ENCODE measurements at regions not wholly inside any gene's neighbourhood (a gene's known extent, or its start where the extent isn't known, plus 50 kb on each side); places are given as distances from the start of the nearest gene placed in this dataset.

GRCh38 chr5:85293145-85293785 is 908.6 kb upstream of the EDIL3 start:
- Histone ChIP-seq H3K4me2 (ENCODE audit: insufficient read depth in 1 of 2, low read depth in 2 of 2, low read length in 2 of 2) (no peak overlapping the region), H2AFZ (ENCODE audit: low read length) (peak overlapping the region; percentile 49; the same call in 1 of the 2 replicates)
- CTCF ChIA-PET (ENCODE audit: partially characterized antibody), result no interaction called here

More at GRCh38 chr5:85293145-85293785, 908.6 kb upstream of the EDIL3 start:
- Histone ChIP-seq H4K20me1 (replicated peaks in 1 of 2; ENCODE audit: control insufficient read depth in 1 of 2, insufficient read depth in 2 of 2, low read length in 2 of 2) (no peaks in the 10 kb centered on the region), H3K23me2 (ENCODE audit: low read depth, low read length) (no peaks in the 10 kb centered on the region), H3K4ac (replicated peaks; ENCODE audit: insufficient read length, low read depth, low read length) (no peak overlapping the region), H4K5ac (ENCODE audit: insufficient read length, low read depth, low read length) (no peak overlapping the region), H3K9ac (replicated peaks in 1 of 4; ENCODE audit: extremely low read depth in 1 of 4, low read depth in 3 of 4, low read length in 3 of 4) (no peak overlapping the region), H3K23ac (ENCODE audit: insufficient read length) (no peak overlapping the region), H3K79me2 (ENCODE audit: control insufficient read depth in 1 of 2, insufficient read depth in 2 of 2, low read length in 2 of 2) (no peaks in the 10 kb centered on the region), H3K4me3 (ENCODE audit: extremely low read depth in 1 of 4, insufficient read depth in 2 of 4, low read depth in 3 of 4, low read length in 4 of 4) (no peak overlapping the region), H3K4me1 (replicated peaks in 1 of 4; ENCODE audit: control insufficient read depth in 3 of 4, insufficient read depth in 4 of 4, low read length in 3 of 4) (no peaks in the 10 kb centered on the region), H2BK15ac (ENCODE audit: low read length) (no peak overlapping the region), H4K91ac (replicated peaks; ENCODE audit: insufficient read length, low read length) (no peak overlapping the region), H2BK12ac (ENCODE audit: low read depth, low read length) (no peak overlapping the region), H3K18ac (ENCODE audit: extremely low read depth, low read length) (no peak overlapping the region), H2AK5ac (ENCODE audit: low read depth, low read length) (no peak overlapping the region), H4K8ac (ENCODE audit: extremely low read depth, insufficient read depth, low read length) (no peak overlapping the region), H3K9me3 (ENCODE audit: insufficient read depth in 2 of 2, low read depth in 1 of 2, low read length in 1 of 2) (no peaks in the 10 kb centered on the region), H2BK120ac (replicated peaks; ENCODE audit: low read depth, low read length) (no peak overlapping the region), H3K27me3 (replicated peaks in 1 of 4; ENCODE audit: control insufficient read depth in 3 of 4, extremely low read depth in 1 of 4, insufficient read depth in 3 of 4, low read length in 3 of 4) (peaks cover 0 to 1% (median 0%) of the 10 kb centered on the region in 4 experiments; a peak in 1 of 7 replicates), H3K27ac (ENCODE audit: low read depth, low read length) (no peak overlapping the region), H2BK20ac (ENCODE audit: low read length) (no peak overlapping the region), H3K79me1 (ENCODE audit: low read depth, low read length) (no peaks in the 10 kb centered on the region), H2BK5ac (ENCODE audit: low read depth, low read length) (no peak overlapping the region), H3K14ac (ENCODE audit: insufficient read length) (no peak overlapping the region), H3K36me3 (ENCODE audit: control insufficient read depth in 2 of 4, insufficient read depth in 4 of 4, low read length in 3 of 4) (no peaks in the 10 kb centered on the region), H3K56ac (replicated peaks; ENCODE audit: insufficient read length, low read depth, low read length) (no peak overlapping the region)
- no peak for DNase-seq (ENCODE audit: low read depth in 1 of 2, low spot score in 2 of 2)
- TF ChIP-seq RXRA (IDR thresholded peaks at IDR 0.05; ENCODE audit: insufficient read depth, low read depth, low read length), result no peak
- TF ChIP-seq SIN3A (conservative IDR thresholded peaks at IDR 0.05 in 1 of 2, IDR thresholded peaks at IDR 0.05 in 1 of 2; ENCODE audit: low read depth in 1 of 2, low read length in 2 of 2), result no peak
- TF ChIP-seq BCL11A (IDR thresholded peaks at IDR 0.05; ENCODE audit: low read depth in 2 of 2, low read length in 2 of 2), result no peak
- no peak for TF ChIP-seq CEBPB (IDR thresholded peaks at IDR 0.05; ENCODE audit: low read depth, low read length)
- no peak for TF ChIP-seq CTBP2 (IDR thresholded peaks at IDR 0.05; ENCODE audit: borderline replicate concordance, insufficient read depth, insufficient read length, low read length)
- no peak for TF ChIP-seq CREB1 (IDR thresholded peaks at IDR 0.05)
- no peak for TF ChIP-seq SIRT6 (IDR thresholded peaks at IDR 0.05; ENCODE audit: low read length)
- TF ChIP-seq RNF2 (IDR thresholded peaks at IDR 0.05; ENCODE audit: borderline replicate concordance, low read depth, low read length, missing control alignments, poor library complexity, severe bottlenecking), result no peak
- TF ChIP-seq CBX5 (IDR thresholded peaks at IDR 0.05; ENCODE audit: low read depth, low read length), result no peak
- no peak for TF ChIP-seq JUND (IDR thresholded peaks at IDR 0.05; ENCODE audit: low read length)
- TF ChIP-seq POLR2AphosphoS5 (IDR thresholded peaks at IDR 0.05; ENCODE audit: low read depth, low read length), result no peak
- TF ChIP-seq RFX5 (IDR thresholded peaks at IDR 0.05; ENCODE audit: borderline replicate concordance, low read depth, low read length), result no peak
- TF ChIP-seq ZNF274 (IDR thresholded peaks at IDR 0.05; ENCODE audit: borderline replicate concordance, extremely low read depth, low read length), result no peak
- no peak for TF ChIP-seq POU5F1 (IDR thresholded peaks at IDR 0.05; ENCODE audit: low read depth, low read length)
- no peak for FAIRE-seq
- WGBS, 2 experiments (ENCODE audit: extremely low coverage in 1 of 2, insufficient coverage in 1 of 2, insufficient read length in 1 of 2, insufficient replicate concordance in 2 of 2, low coverage in 1 of 2, low lambda C conversion rate in 2 of 2, missing lambda C conversion rate in 1 of 2), result 92% methylated on average over 7 of the region's 7 CpGs; no CpG with 5 or more reads in 1 of the 2 experiments
- POLR2A ChIA-PET (ENCODE audit: partially characterized antibody), result no interaction called here

Measured in H1 (cell line).